Esophagus squamous epithelium (tissue), 5 donors: ENCODE measurements at regions not wholly inside any gene's neighbourhood (a gene's known extent, or its start where the extent isn't known, plus 50 kb on each side); places are given as distances from the start of the nearest gene placed in this dataset.
"Not testable (repeated sequence)": the region's sequence is repeated elsewhere in the genome, so short reads cannot be mapped to it uniquely, and the experiment has no call there.

Experiments used
- DNase-seq: peaks from one replicate; lab custom pipeline; 2025; lab: John Stamatoyannopoulos, UW
- H3K27ac ChIP-seq, 4 donors: fragments of 200-600 bp; sonication (generic); one replicate each; pipeline ENCODE4 v1.5.1; 2016 to 2019; ENCODE audit warnings: mild to moderate bottlenecking in 1 of 4
- H3K27me3 ChIP-seq, 4 donors: fragments of 200-600 bp; sonication (generic); 1 replicate in 3 of 4; 2 replicates in 1 of 4; pipeline versions ENCODE4 v1.5.1 to v1.6.0; 2017 to 2021; ENCODE audit warnings: antibody characterized with exemption in 1 of 4
- H3K36me3 ChIP-seq, 3 donors: fragments of 200-600 bp; sonication (generic); one replicate each; pipeline ENCODE4 v1.5.1; 2016 to 2019
- H3K4me1 ChIP-seq, 3 donors: fragments of 200-600 bp; sonication (generic); one replicate each; pipeline ENCODE4 v1.5.1; 2017 to 2019
- H3K4me3 ChIP-seq, 4 donors: fragments of 200-600 bp; sonication (generic); 1 replicate in 3 of 4; 2 replicates in 1 of 4; pipeline ENCODE4 v1.5.1; 2016 to 2019; ENCODE audit warnings: mild to moderate bottlenecking in 2 of 4, moderate library complexity in 1 of 4
- H3K9me3 ChIP-seq, 3 donors: fragments of 200-600 bp; sonication (generic); one replicate each; pipeline ENCODE4 v1.5.1; 2016 to 2019
- CTCF ChIP-seq, 6 experiments: fragments of 450-650 bp in 4 of 6; fragments of 200-600 bp in 2 of 6; sonication (generic) in 2 of 6; IDR thresholded peaks; one replicate each; pipeline ENCODE4 v1.5.1; 2016 to 2019; ENCODE audit warnings: antibody characterized with exemption in 6 of 6, mild to moderate bottlenecking in 4 of 6, moderate library complexity in 4 of 6
- POLR2A ChIP-seq, 4 donors: fragments of 450-650 bp; IDR thresholded peaks; one replicate each; pipeline ENCODE4 v1.6.1; 2017; ENCODE audit warnings: antibody characterized with exemption in 4 of 4, mild to moderate bottlenecking in 4 of 4, moderate library complexity in 3 of 4
- WGBS, 2 donors: methylation state at CpG; one replicate each; pipeline ENCODE4 v1.1.5; 2018; 5-methylcytosine and 5-hydroxymethylcytosine counted together
- intact Hi-C: fragments of 100-400 bp; cut with DNase I; formaldehyde crosslinking; loops from one replicate; pipeline ENCODE4 v1.15.0; 2022
- donor health status: DM: yes; HTN: yes; CAD: no.

- no peak overlapping the region for H3K27ac ChIP-seq
- TF ChIP-seq CTCF (IDR thresholded peaks at IDR 0.05) (no peak), POLR2A (IDR thresholded peaks at IDR 0.05) (no peak)
- H3K4me1 ChIP-seq, result no peaks in the 10 kb centered on the region
- H3K9me3 ChIP-seq, result no peaks in the 10 kb centered on the region
- H3K4me3 ChIP-seq, result no peak overlapping the region
- no peaks in the 10 kb centered on the region for H3K36me3 ChIP-seq
- H3K27me3 ChIP-seq, result no peaks in the 10 kb centered on the region
- intact Hi-C loops, result no loop called here
- no peak for DNase-seq
These were observed 95.4 kb downstream of the ALG10B start for GRCh38 chr12:38411946-38412345.

GRCh38 chr12:38417101-38417500 lies 100.5 kb downstream of the ALG10B start:
- no peak for TF ChIP-seq POLR2A (IDR thresholded peaks at IDR 0.05)
- WGBS, 2 donors, result 88 to 100% methylated on average over 1 of the region's 1 CpG
- intact Hi-C loops, result no loop called here
- H3K4me1 ChIP-seq, result no peaks in the 10 kb centered on the region
- H3K27me3 ChIP-seq, result no peaks in the 10 kb centered on the region
- no peaks in the 10 kb centered on the region for H3K36me3 ChIP-seq
- H3K9me3 ChIP-seq, result no peaks in the 10 kb centered on the region
- H3K27ac ChIP-seq, result no peak overlapping the region
- DNase-seq, result no peak
- H3K4me3 ChIP-seq, result no peak overlapping the region

- intact Hi-C loops, result no loop called here
- H3K27ac ChIP-seq, result no peak overlapping the region
- 100% methylated on average over 1 of the region's 1 CpG; no CpG with 5 or more reads in 1 of the 2 donors for WGBS, 2 donors
These were observed 107.9 kb downstream of the ALG10B start for GRCh38 chr12:38424436-38424835.

GRCh38 chr12:38427442-38427841 lies 110.9 kb downstream of the ALG10B start:
- no peak for TF ChIP-seq CTCF (IDR thresholded peaks at IDR 0.05)
- no peak for TF ChIP-seq POLR2A (IDR thresholded peaks at IDR 0.05)
- no peaks in the 10 kb centered on the region for H3K36me3 ChIP-seq
- H3K4me1 ChIP-seq, result no peaks in the 10 kb centered on the region
- DNase-seq, result no peak
- no peaks in the 10 kb centered on the region for H3K27me3 ChIP-seq
- H3K9me3 ChIP-seq, result peaks cover 0 to 2% (median 0%) of the 10 kb centered on the region in 3 donors
- intact Hi-C loops, result no loop called here
- no peak overlapping the region for H3K4me3 ChIP-seq
- no peak overlapping the region for H3K27ac ChIP-seq
- 40% methylated on average over 1 of the region's 1 CpG; no CpG with 5 or more reads in 1 of the 2 donors for WGBS, 2 donors

More at GRCh38 chr12:38424436-38424835, 107.9 kb downstream of the ALG10B start:
- no peaks in the 10 kb centered on the region for H3K27me3 ChIP-seq
- H3K36me3 ChIP-seq, result no peaks in the 10 kb centered on the region
- H3K9me3 ChIP-seq, result peaks cover 0 to 4% (median 0%) of the 10 kb centered on the region in 3 donors
- H3K4me3 ChIP-seq, result no peak overlapping the region
- DNase-seq, result no peak
- TF ChIP-seq CTCF (IDR thresholded peaks at IDR 0.05), result no peak
- TF ChIP-seq POLR2A (IDR thresholded peaks at IDR 0.05), result no peak
- H3K4me1 ChIP-seq, result no peaks in the 10 kb centered on the region

- 64 to 66% methylated on average over 1 of the region's 1 CpG for WGBS, 2 donors
- DNase-seq, result no peak
- intact Hi-C loops, result no loop called here
- H3K36me3 ChIP-seq, result no peaks in the 10 kb centered on the region
- H3K4me1 ChIP-seq, result no peaks in the 10 kb centered on the region
- H3K4me3 ChIP-seq, result no peak overlapping the region
- H3K9me3 ChIP-seq, result peaks cover 0 to 2% (median 0%) of the 10 kb centered on the region in 3 donors
- no peaks in the 10 kb centered on the region for H3K27me3 ChIP-seq
- no peak overlapping the region for H3K27ac ChIP-seq
- TF ChIP-seq POLR2A (IDR thresholded peaks at IDR 0.05) (no peak), CTCF (IDR thresholded peaks at IDR 0.05) (no peak)
These were observed 115.3 kb downstream of the ALG10B start for GRCh38 chr12:38431921-38432320.

GRCh38 chr12:38441871-38442281 lies 125.3 kb downstream of the ALG10B start:
- H3K9me3 ChIP-seq, H3K4me1 ChIP-seq, H3K36me3 ChIP-seq, H3K27me3 ChIP-seq, H3K4me3 ChIP-seq, H3K27ac ChIP-seq, DNase-seq, intact Hi-C loops: not testable (repeated sequence)
- WGBS, 2 donors, result 62 to 77% methylated on average over 4 to 5 of the region's 20 CpGs
